ENCODE measurements at regions not wholly inside any gene's neighbourhood (a gene's known extent, or its start where the extent isn't known, plus 50 kb on each side); places are given as distances from the start of the nearest gene placed in this dataset.

GRCh38 chr1:14500041-14500440 is 98.4 kb upstream of the KAZN start:
- DNase-seq (ENCODE audit: low spot score): no peak

- no peak for DNase-seq (ENCODE audit: low spot score)
Measured at GRCh38 chr1:14500912-14501311, 97.6 kb upstream of the KAZN start.

GRCh38 chr1:14504517-14504916 is 94.0 kb upstream of the KAZN start:
- DNase-seq (ENCODE audit: low spot score): no peak

GRCh38 chr1:14506471-14507255 is 91.8 kb upstream of the KAZN start:
- no peak for DNase-seq (ENCODE audit: low spot score)

GRCh38 chr1:14507262-14507661 is 91.2 kb upstream of the KAZN start:
- DNase-seq (ENCODE audit: low spot score): no peak

- no peak for DNase-seq (ENCODE audit: low spot score)
Measured at GRCh38 chr1:14508613-14509012, 89.9 kb upstream of the KAZN start.

- no peak for DNase-seq (ENCODE audit: low spot score)
Measured at GRCh38 chr1:14511166-14511680, 87.3 kb upstream of the KAZN start.

GRCh38 chr1:14511796-14512585 is 86.5 kb upstream of the KAZN start:
- no peak for DNase-seq (ENCODE audit: low spot score)

- no peak for DNase-seq (ENCODE audit: low spot score)
Measured at GRCh38 chr1:14513111-14513510, 85.4 kb upstream of the KAZN start.

- no peak for DNase-seq (ENCODE audit: low spot score)
Measured at GRCh38 chr1:14514739-14515138, 83.7 kb upstream of the KAZN start.

GRCh38 chr1:14516974-14517840 is 81.3 kb upstream of the KAZN start:
- DNase-seq (ENCODE audit: low spot score): no peak

GRCh38 chr1:14517841-14518180 is 80.7 kb upstream of the KAZN start:
- DNase-seq (ENCODE audit: low spot score): no peak

GRCh38 chr1:14519976-14520375 is 78.5 kb upstream of the KAZN start:
- no peak for DNase-seq (ENCODE audit: low spot score)

GRCh38 chr1:14520514-14521163 is 77.8 kb upstream of the KAZN start:
- DNase-seq (ENCODE audit: low spot score): no peak

GRCh38 chr1:14521622-14522021 is 76.9 kb upstream of the KAZN start:
- no peak for DNase-seq (ENCODE audit: low spot score)

- no peak for DNase-seq (ENCODE audit: low spot score)
Measured at GRCh38 chr1:14522077-14522925, 76.2 kb upstream of the KAZN start.

GRCh38 chr1:14522926-14523241 is 75.6 kb upstream of the KAZN start:
- no peak for DNase-seq (ENCODE audit: low spot score)

- DNase-seq (ENCODE audit: low spot score): no peak
Measured at GRCh38 chr1:14524826-14525636, 73.5 kb upstream of the KAZN start.

GRCh38 chr1:14529475-14529874 is 69.0 kb upstream of the KAZN start:
- DNase-seq (ENCODE audit: low spot score): no peak

- DNase-seq (ENCODE audit: low spot score): no peak
Measured at GRCh38 chr1:14531519-14531918, 67.0 kb upstream of the KAZN start.

Measured in CD4-positive, alpha-beta T cell treated with Interleukin-15 for 4 hours (primary cell).